K562 (cell line): ENCODE measurements at regions not wholly inside any gene's neighbourhood (a gene's known extent, or its start where the extent isn't known, plus 50 kb on each side); places are given as distances from the start of the nearest gene placed in this dataset.

ENCODE experiments used
- ATAC-seq: fragments of 200-7000 bp; cut with Tn5 transposase; 3 replicates; pipeline ENCODE4 v1.9.1; 2020; ENCODE audit warnings: moderate library complexity
- BruUV-seq: library from RNA; stranded (reverse); fragments of 400-500 nt; replicated peaks from 2 replicates; lab custom pipeline; 2021; lab: Mats Ljungman, UMichigan
- CTCF ChIA-PET: fragments of 300-600 bp; formaldehyde crosslinking; extraction: SDS; loops from one replicate; lab custom pipeline; 2021; ENCODE audit warnings: low intra/inter-chr PET ratio; lab: Yijun Ruan, JAX
- POLR2A ChIA-PET: fragments of 300-600, 350-650 bp; sonication (Branson Sonifier 250); formaldehyde crosslinking; extraction: SDS; loops from one replicate; lab custom pipeline; 2021; ENCODE audit warnings: antibody characterized with exemption, inconsistent platforms; lab: Yijun Ruan, JAX
- DNase-seq, 4 experiments: peaks; one replicate each; pipeline versions ENCODE4 v3.0.0 to v3.0.0-alpha.2; 2011 to 2018; ENCODE audit warnings: low spot score in 3 of 4, mixed read lengths in 3 of 4; ENCODE audit errors: extremely low read depth in 1 of 4
- FAIRE-seq: peaks from 2 replicates; lab custom pipeline; 2011; peaks lifted over from hg19 to GRCh38; lab: Jason Lieb, UNC
- H2AFZ ChIP-seq: 2 replicates; pipeline ENCODE4 v1.6.0; 2011; ENCODE audit warnings: low read depth, low read length, control low read depth, inconsistent platforms
- H3K27ac ChIP-seq: fragments of 200-600 bp; 3 replicates; pipeline ENCODE4 v1.8.0; 2011; ENCODE audit warnings: low read depth, mild to moderate bottlenecking, control low read depth, inconsistent platforms, low read length, moderate library complexity, mixed read lengths; ENCODE audit errors: extremely low read depth
- H3K27me3 ChIP-seq, 2 experiments: fragments of 300-600 bp in 1 of 2; 2 replicates in 1 of 2; 3 replicates in 1 of 2; pipeline versions ENCODE4 v1.6.0 to v1.8.0; 2011; ENCODE audit warnings: inconsistent platforms in 2 of 2, low read length in 2 of 2, mild to moderate bottlenecking in 1 of 2, mixed read lengths in 1 of 2, moderate library complexity in 1 of 2; ENCODE audit not compliant: control insufficient read depth in 2 of 2, insufficient read depth in 2 of 2
- H3K36me3 ChIP-seq: fragments of 300-600 bp; 3 replicates; pipeline ENCODE4 v1.8.0; 2011; ENCODE audit warnings: mild to moderate bottlenecking, low read length, inconsistent platforms; ENCODE audit not compliant: control insufficient read depth, insufficient read depth
- H3K4me1 ChIP-seq, 2 experiments: fragments of 200-600 bp in 1 of 2; replicated peaks in 1 of 2; 2 replicates in 1 of 2; 3 replicates in 1 of 2; pipeline versions ENCODE4 v1.5.1 to v1.8.0; 2011; ENCODE audit warnings: inconsistent platforms in 2 of 2, low read length in 2 of 2, mild to moderate bottlenecking in 1 of 2, mixed read lengths in 1 of 2, moderate library complexity in 1 of 2; ENCODE audit not compliant: control insufficient read depth in 2 of 2, insufficient read depth in 2 of 2
- H3K4me2 ChIP-seq: 2 replicates; pipeline ENCODE4 v1.6.1; 2011; ENCODE audit warnings: low read length, control low read depth, inconsistent platforms, mixed read lengths; ENCODE audit not compliant: insufficient read depth
- H3K4me3 ChIP-seq: fragments of 200-600 bp; sonication (generic), shearing (Covaris generic); 2 replicates; pipeline ENCODE4 v1.5.1; 2016; ENCODE audit warnings: control low read depth, inconsistent platforms
- H3K79me2 ChIP-seq: fragments of 200-600 bp; 3 replicates; pipeline ENCODE4 v1.8.0; 2011; ENCODE audit warnings: low read length, inconsistent platforms; ENCODE audit not compliant: control insufficient read depth, insufficient read depth
- H3K9ac ChIP-seq, 2 experiments: 2 replicates each; pipeline versions ENCODE4 v1.6.0 to v1.6.1; 2011; ENCODE audit warnings: low read depth in 2 of 2, low read length in 2 of 2, control low read depth in 1 of 2, inconsistent platforms in 1 of 2, mild to moderate bottlenecking in 1 of 2, mixed read lengths in 1 of 2; ENCODE audit not compliant: insufficient read depth in 1 of 2
- H3K9me1 ChIP-seq: one replicate; pipeline ENCODE4 v1.6.0; 2011; ENCODE audit warnings: inconsistent platforms, mild to moderate bottlenecking, low read length, moderate library complexity; ENCODE audit not compliant: control insufficient read depth, insufficient read depth
- H3K9me3 ChIP-seq: replicated peaks from 2 replicates; pipeline ENCODE4 v1.5.1; 2011; ENCODE audit warnings: low read depth, low read length, inconsistent platforms; ENCODE audit not compliant: control insufficient read depth, insufficient read depth
- H4K20me1 ChIP-seq: replicated peaks from 2 replicates; pipeline ENCODE4 v1.6.1; 2011; ENCODE audit warnings: low read length, inconsistent platforms, mixed read lengths; ENCODE audit not compliant: control insufficient read depth, insufficient read depth
- CC2D1A ChIP-seq: fragments of 450-650 bp; IDR thresholded peaks from 2 replicates; pipeline ENCODE4 v1.6.1; 2017; ENCODE audit warnings: mild to moderate bottlenecking
- HDAC8 ChIP-seq: fragments of 450-650 bp; IDR thresholded peaks from 2 replicates; pipeline ENCODE4 v1.6.1; 2016; ENCODE audit warnings: mild to moderate bottlenecking, missing genetic modification characterization, moderate library complexity, missing compliant biosample characterization
- WGBS: fragments of 100-300 bp; shearing (Covaris generic); methylation state at CpG from one replicate; pipeline ENCODE4 v1.1.6; 2016; ENCODE audit warnings: low coverage, mixed read lengths; ENCODE audit not compliant: insufficient coverage; ENCODE audit errors: missing lambda C conversion rate; 5-methylcytosine and 5-hydroxymethylcytosine counted together
- in situ Hi-C: fragments of 300-500 bp; cut with MboI; formaldehyde crosslinking; loops from 4 replicates; pipeline ENCODE4 v1.15.0; 2018; ENCODE audit warnings: inconsistent platforms, mixed read lengths
- intact Hi-C: fragments of 100-400 bp; cut with micrococcal nuclease; formaldehyde crosslinking; loops from 2 replicates; pipeline ENCODE4 v1.14.2; 2022
- TF ChIP-seq, protein P1 (sequence below), 2 experiments: fragments of 450-650 bp; IDR thresholded peaks; 2 replicates each; pipeline ENCODE4 v1.6.1; 2016; ENCODE audit warnings: mild to moderate bottlenecking in 2 of 2, borderline replicate concordance in 1 of 2, low read depth in 1 of 2, moderate library complexity in 1 of 2
- TF ChIP-seq, protein P2 (sequence below): sonication (generic); formaldehyde crosslinking; IDR thresholded peaks from 2 replicates; pipeline ENCODE4 v1.8.0; 2023; ENCODE audit warnings: missing genetic modification reagents, mild to moderate bottlenecking, borderline replicate concordance

DNA sequence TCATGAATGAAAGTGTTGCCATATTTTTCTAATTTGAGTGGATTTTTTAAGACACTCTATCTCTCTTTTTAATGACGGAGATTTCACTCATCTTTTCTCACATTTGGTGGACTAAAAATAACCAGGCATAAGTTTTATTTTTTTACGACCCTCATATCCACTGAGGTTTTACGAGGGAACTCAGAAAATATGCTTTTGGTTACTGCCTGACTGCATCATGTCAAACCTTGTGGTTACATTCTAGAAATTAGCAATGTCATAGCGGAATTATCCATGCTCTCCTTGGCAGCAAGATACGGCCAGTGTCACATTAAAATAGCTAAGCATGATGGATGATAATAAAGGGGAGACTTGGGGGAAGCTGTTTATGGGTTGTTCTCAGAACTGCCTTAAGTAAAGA lies 428.6 kb upstream of the FSHR start:
- in situ Hi-C loops (no loop called here), intact Hi-C loops (no loop called here)
- no peak overlapping the region for H2AFZ ChIP-seq
- no peaks in the 10 kb centered on the region for H3K27me3 ChIP-seq
- ATAC-seq: no peak
- no peak for DNase-seq
- H3K27ac ChIP-seq: no peak overlapping the region
- no peaks in the 10 kb centered on the region for H3K4me1 ChIP-seq
- no peaks in the 10 kb centered on the region for H4K20me1 ChIP-seq
- TF ChIP-seq, protein P1, sequence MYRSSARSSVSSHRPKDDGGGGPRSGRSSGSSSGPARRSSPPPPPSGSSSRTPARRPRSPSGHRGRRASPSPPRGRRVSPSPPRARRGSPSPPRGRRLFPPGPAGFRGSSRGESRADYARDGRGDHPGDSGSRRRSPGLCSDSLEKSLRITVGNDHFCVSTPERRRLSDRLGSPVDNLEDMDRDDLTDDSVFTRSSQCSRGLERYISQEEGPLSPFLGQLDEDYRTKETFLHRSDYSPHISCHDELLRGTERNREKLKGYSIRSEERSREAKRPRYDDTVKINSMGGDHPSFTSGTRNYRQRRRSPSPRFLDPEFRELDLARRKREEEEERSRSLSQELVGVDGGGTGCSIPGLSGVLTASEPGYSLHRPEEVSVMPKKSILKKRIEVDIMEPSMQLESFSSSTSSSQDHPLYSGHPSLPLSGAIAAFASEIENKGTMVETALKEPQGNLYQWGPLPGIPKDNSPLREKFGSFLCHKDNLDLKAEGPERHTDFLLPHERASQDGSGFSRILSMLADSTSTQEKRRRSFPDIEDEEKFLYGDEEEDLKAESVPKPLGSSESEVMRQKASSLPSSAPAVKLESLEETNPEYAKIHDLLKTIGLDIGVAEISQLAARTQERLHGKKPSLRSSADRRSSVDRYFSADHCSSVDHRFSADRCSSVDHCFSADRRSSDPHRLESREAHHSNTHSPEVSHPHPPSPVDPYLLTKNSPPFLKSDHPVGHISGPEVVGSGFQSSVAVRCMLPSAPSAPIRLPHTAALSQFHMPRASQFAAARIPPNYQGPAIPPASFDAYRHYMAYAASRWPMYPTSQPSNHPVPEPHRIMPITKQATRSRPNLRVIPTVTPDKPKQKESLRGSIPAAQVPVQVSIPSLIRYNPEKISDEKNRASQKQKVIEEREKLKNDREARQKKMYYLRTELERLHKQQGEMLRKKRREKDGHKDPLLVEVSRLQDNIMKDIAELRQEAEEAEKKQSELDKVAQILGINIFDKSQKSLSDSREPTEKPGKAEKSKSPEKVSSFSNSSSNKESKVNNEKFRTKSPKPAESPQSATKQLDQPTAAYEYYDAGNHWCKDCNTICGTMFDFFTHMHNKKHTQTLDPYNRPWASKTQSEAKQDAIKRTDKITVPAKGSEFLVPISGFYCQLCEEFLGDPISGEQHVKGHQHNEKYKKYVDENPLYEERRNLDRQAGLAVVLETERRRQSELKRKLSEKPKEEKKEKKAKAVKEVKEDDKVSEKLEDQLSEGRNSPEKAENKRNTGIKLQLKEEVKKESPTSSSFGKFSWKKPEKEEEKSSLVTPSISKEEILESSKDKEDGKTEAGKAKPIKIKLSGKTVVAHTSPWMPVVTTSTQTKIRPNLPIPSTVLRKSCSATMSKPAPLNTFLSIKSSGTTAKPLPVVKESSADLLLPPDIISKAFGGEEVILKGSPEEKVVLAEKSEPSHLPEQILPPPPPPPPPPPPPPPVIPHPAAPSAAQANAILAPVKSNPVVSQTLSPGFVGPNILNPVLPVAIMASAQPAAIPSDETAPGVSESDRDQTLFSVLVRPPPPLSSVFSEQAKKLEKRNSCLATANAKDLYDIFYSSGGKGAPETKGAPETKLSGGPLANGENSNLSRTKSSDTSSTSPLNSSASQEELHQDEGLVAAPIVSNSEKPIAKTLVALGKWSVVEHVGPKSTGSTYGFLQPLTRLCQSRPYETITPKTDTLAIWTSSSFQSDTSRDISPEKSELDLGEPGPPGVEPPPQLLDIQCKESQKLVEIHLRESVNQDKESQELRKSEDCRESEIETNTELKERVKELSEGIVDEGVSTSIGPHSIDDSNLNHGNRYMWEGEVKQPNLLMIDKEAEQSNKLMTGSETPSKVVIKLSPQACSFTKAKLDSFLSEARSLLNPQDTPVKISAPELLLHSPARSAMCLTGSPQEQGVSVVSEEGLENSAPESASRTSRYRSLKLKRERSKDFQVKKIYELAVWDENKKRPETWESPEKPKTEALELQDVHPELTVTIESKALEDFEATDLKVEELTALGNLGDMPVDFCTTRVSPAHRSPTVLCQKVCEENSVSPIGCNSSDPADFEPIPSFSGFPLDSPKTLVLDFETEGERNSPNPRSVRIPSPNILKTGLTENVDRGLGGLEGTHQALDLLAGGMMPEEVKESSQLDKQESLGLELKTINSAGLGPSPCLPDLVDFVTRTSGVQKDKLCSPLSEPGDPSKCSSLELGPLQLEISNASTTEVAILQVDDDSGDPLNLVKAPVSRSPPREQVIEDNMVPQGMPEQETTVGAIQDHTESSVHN (IDR thresholded peaks at IDR 0.05; ENCODE audit: borderline replicate concordance in 1 of 2, low read depth in 1 of 2): no peak
- TF ChIP-seq, protein P2, sequence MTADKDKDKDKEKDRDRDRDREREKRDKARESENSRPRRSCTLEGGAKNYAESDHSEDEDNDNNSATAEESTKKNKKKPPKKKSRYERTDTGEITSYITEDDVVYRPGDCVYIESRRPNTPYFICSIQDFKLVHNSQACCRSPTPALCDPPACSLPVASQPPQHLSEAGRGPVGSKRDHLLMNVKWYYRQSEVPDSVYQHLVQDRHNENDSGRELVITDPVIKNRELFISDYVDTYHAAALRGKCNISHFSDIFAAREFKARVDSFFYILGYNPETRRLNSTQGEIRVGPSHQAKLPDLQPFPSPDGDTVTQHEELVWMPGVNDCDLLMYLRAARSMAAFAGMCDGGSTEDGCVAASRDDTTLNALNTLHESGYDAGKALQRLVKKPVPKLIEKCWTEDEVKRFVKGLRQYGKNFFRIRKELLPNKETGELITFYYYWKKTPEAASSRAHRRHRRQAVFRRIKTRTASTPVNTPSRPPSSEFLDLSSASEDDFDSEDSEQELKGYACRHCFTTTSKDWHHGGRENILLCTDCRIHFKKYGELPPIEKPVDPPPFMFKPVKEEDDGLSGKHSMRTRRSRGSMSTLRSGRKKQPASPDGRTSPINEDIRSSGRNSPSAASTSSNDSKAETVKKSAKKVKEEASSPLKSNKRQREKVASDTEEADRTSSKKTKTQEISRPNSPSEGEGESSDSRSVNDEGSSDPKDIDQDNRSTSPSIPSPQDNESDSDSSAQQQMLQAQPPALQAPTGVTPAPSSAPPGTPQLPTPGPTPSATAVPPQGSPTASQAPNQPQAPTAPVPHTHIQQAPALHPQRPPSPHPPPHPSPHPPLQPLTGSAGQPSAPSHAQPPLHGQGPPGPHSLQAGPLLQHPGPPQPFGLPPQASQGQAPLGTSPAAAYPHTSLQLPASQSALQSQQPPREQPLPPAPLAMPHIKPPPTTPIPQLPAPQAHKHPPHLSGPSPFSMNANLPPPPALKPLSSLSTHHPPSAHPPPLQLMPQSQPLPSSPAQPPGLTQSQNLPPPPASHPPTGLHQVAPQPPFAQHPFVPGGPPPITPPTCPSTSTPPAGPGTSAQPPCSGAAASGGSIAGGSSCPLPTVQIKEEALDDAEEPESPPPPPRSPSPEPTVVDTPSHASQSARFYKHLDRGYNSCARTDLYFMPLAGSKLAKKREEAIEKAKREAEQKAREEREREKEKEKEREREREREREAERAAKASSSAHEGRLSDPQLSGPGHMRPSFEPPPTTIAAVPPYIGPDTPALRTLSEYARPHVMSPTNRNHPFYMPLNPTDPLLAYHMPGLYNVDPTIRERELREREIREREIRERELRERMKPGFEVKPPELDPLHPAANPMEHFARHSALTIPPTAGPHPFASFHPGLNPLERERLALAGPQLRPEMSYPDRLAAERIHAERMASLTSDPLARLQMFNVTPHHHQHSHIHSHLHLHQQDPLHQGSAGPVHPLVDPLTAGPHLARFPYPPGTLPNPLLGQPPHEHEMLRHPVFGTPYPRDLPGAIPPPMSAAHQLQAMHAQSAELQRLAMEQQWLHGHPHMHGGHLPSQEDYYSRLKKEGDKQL: no peak
- no peak for TF ChIP-seq HDAC8 (tag)
- TF ChIP-seq CC2D1A: no peak
- H3K9ac ChIP-seq: no peak overlapping the region
- no peaks in the 10 kb centered on the region for H3K36me3 ChIP-seq
- H3K4me2 ChIP-seq: no peak overlapping the region
- under 1% methylated on average over 5 of the region's 5 CpGs for WGBS
- no peaks in the 10 kb centered on the region for H3K79me2 ChIP-seq
- ChIA-PET CTCF (no interaction called here), POLR2A (no interaction called here)
- H3K9me1 ChIP-seq: no peaks in the 10 kb centered on the region
- 0 out of 2 replicates have a peak, but pooled peaks cover 2% of the 10 kb centered on the region for H3K9me3 ChIP-seq
- no TSS peak for BruUV-seq
- H3K4me3 ChIP-seq: no peak overlapping the region
- FAIRE-seq: no peak
